Colonic mucosa (tissue), 4 donors: ENCODE measurements at regions not wholly inside any gene's neighbourhood (a gene's known extent, or its start where the extent isn't known, plus 50 kb on each side); places are given as distances from the start of the nearest gene placed in this dataset.
"Not testable (repeated sequence)": the region's sequence is repeated elsewhere in the genome, so short reads cannot be mapped to it uniquely, and the experiment has no call there.

Source experiments
- DNase-seq: peaks from one replicate; pipeline ENCODE4 v3.0.0-alpha.2; 2020
- H3K27ac ChIP-seq: fragments of 200-600 bp; one replicate; pipeline ENCODE4 v1.8.0; 2021
- H3K27me3 ChIP-seq: fragments of 200-600 bp; one replicate; pipeline ENCODE4 v1.8.0; 2021
- H3K36me3 ChIP-seq: fragments of 200-600 bp; one replicate; pipeline ENCODE4 v1.8.0; 2021
- H3K4me1 ChIP-seq: fragments of 200-600 bp; one replicate; pipeline ENCODE4 v1.8.0; 2021; ENCODE audit warnings: mild to moderate bottlenecking
- H3K4me3 ChIP-seq: fragments of 200-600 bp; one replicate; pipeline ENCODE4 v1.8.0; 2021
- H3K9ac ChIP-seq, 2 donors: one replicate each; pipeline ENCODE4 v1.7.0; 2013; ENCODE audit warnings: control low read depth in 2 of 2, low read depth in 2 of 2, low read length in 2 of 2
- H3K9me3 ChIP-seq: fragments of 200-600 bp; one replicate; pipeline ENCODE4 v1.8.0; 2021
- CTCF ChIP-seq: fragments of 200-600 bp; IDR thresholded peaks from one replicate; pipeline ENCODE4 v1.8.0; 2022; ENCODE audit warnings: antibody characterized with exemption, mild to moderate bottlenecking
- intact Hi-C: fragments of 100-400 bp; cut with DNase I; formaldehyde crosslinking; loops from one replicate; pipeline ENCODE4 v1.14.1; 2022
- donor health status: healthy.
- donor health status: DM: no; HTN: no; CAD: no.
- donor health status: DM: no; HTN: no; CAD: no.

GRCh38 chr16:59459806-59460205 is 725.7 kb upstream of the GOT2 start:
- H3K4me1 ChIP-seq = no peaks in the 10 kb centered on the region
- H3K9me3 ChIP-seq = no peaks in the 10 kb centered on the region
- H3K4me3 ChIP-seq = no peak overlapping the region
- DNase-seq = no peak
- H3K36me3 ChIP-seq = no peaks in the 10 kb centered on the region
- no peak overlapping the region for H3K9ac ChIP-seq
- intact Hi-C loops = no loop called here
- H3K27ac ChIP-seq = no peak overlapping the region
- TF ChIP-seq CTCF = no peak
- no peaks in the 10 kb centered on the region for H3K27me3 ChIP-seq

- TF ChIP-seq CTCF = no peak
- Histone ChIP-seq H3K27me3 (no peaks in the 10 kb centered on the region), H3K4me3 (no peak overlapping the region), H3K9me3 (no peaks in the 10 kb centered on the region), H3K9ac (no peak overlapping the region), H3K27ac (no peak overlapping the region), H3K4me1 (no peaks in the 10 kb centered on the region), H3K36me3 (no peaks in the 10 kb centered on the region)
- intact Hi-C loops = no loop called here
- no peak for DNase-seq
Measured at GRCh38 chr16:59455497-59455896, 721.4 kb upstream of the GOT2 start.

- H3K9me3 ChIP-seq, H3K27me3 ChIP-seq, H3K9ac ChIP-seq, H3K27ac ChIP-seq, H3K4me1 ChIP-seq, H3K4me3 ChIP-seq, H3K36me3 ChIP-seq, DNase-seq, intact Hi-C loops: not testable (repeated sequence)
Measured at GRCh38 chr16:59450513-59450912, 716.4 kb upstream of the GOT2 start.

GRCh38 chr16:59440502-59440901 is 706.4 kb upstream of the GOT2 start:
- Histone ChIP-seq H3K27me3 (no peaks in the 10 kb centered on the region), H3K9me3 (no peaks in the 10 kb centered on the region), H3K4me3 (no peak overlapping the region), H3K9ac (no peak overlapping the region), H3K36me3 (no peaks in the 10 kb centered on the region), H3K4me1 (no peaks in the 10 kb centered on the region), H3K27ac (no peak overlapping the region)
- no peak for TF ChIP-seq CTCF
- no peak for DNase-seq
- intact Hi-C loops = no loop called here

GRCh38 chr16:59432896-59433295 is 698.8 kb upstream of the GOT2 start:
- Histone ChIP-seq H3K36me3 (no peaks in the 10 kb centered on the region), H3K9ac (no peak overlapping the region), H3K4me3 (no peak overlapping the region), H3K9me3 (no peaks in the 10 kb centered on the region), H3K27me3 (no peaks in the 10 kb centered on the region), H3K4me1 (no peaks in the 10 kb centered on the region), H3K27ac (no peak overlapping the region)
- DNase-seq = no peak
- TF ChIP-seq CTCF = no peak
- intact Hi-C loops = no loop called here

- DNase-seq = no peak
- Histone ChIP-seq H3K4me3 (no peak overlapping the region), H3K4me1 (no peaks in the 10 kb centered on the region), H3K27ac (no peak overlapping the region), H3K36me3 (no peaks in the 10 kb centered on the region), H3K9ac (no peak overlapping the region), H3K9me3 (no peaks in the 10 kb centered on the region), H3K27me3 (no peaks in the 10 kb centered on the region)
- TF ChIP-seq CTCF = no peak
- intact Hi-C loops = no loop called here
Measured at GRCh38 chr16:59432276-59432675, 698.2 kb upstream of the GOT2 start.
